Thymus (tissue), 11 donors: ENCODE measurements at regions not wholly inside any gene's neighbourhood (a gene's known extent, or its start where the extent isn't known, plus 50 kb on each side); places are given as distances from the start of the nearest gene placed in this dataset.
A peak's percentile ranks its signal among the peaks of the same experiment; 100 is the strongest.

Source experiments
- DNase-seq, 9 donors: peaks; one replicate each; pipeline ENCODE4 v3.0.0-alpha.2; 2013; ENCODE audit warnings: low spot score in 9 of 9, low read depth in 6 of 9, missing footprints in 1 of 9
- H3K27ac ChIP-seq, 2 donors: one replicate each; pipeline ENCODE4 v1.5.1; 2013; ENCODE audit warnings: control low read depth in 1 of 2, low read depth in 1 of 2, low read length in 1 of 2, mild to moderate bottlenecking in 1 of 2, moderate library complexity in 1 of 2
- H3K27me3 ChIP-seq, 2 donors: one replicate each; pipeline ENCODE4 v1.5.1; 2013; ENCODE audit warnings: low read length in 1 of 2; ENCODE audit not compliant: control insufficient read depth in 2 of 2, insufficient read depth in 1 of 2
- H3K36me3 ChIP-seq, 2 donors: one replicate each; pipeline ENCODE4 v1.5.1; 2013; ENCODE audit warnings: low read length in 1 of 2, mild to moderate bottlenecking in 1 of 2, moderate library complexity in 1 of 2; ENCODE audit not compliant: control insufficient read depth in 2 of 2, insufficient read depth in 2 of 2
- H3K4me1 ChIP-seq, 2 donors: one replicate each; pipeline ENCODE4 v1.5.1; 2013; ENCODE audit warnings: low read length in 2 of 2; ENCODE audit not compliant: control insufficient read depth in 2 of 2, insufficient read depth in 2 of 2
- H3K4me3 ChIP-seq, 2 donors: one replicate each; pipeline ENCODE4 v1.5.1; 2013; ENCODE audit warnings: low read length in 2 of 2, control low read depth in 1 of 2, mild to moderate bottlenecking in 1 of 2
- H3K9me3 ChIP-seq, 2 donors: one replicate each; pipeline ENCODE4 v1.5.1; 2013; ENCODE audit warnings: low read length in 1 of 2, mild to moderate bottlenecking in 1 of 2; ENCODE audit not compliant: control insufficient read depth in 2 of 2, insufficient read depth in 1 of 2
- WGBS: extraction: QIAGEN DNeasy Blood & Tissue Kit; methylation state at CpG from one replicate; pipeline ENCODE4 v1.1.7; 2013; 5-methylcytosine and 5-hydroxymethylcytosine counted together
- donor health status: healthy.

- WGBS = 74% methylated on average over 3 of the region's 3 CpGs
- Histone ChIP-seq H3K27me3 (peaks cover 3 to 21% of the 10 kb centered on the region in 2 donors), H3K9me3 (no peaks in the 10 kb centered on the region)
These were observed 112.7 kb upstream of the PDE10A start for GRCh38 chr6:165775721-165776120.

GRCh38 chr6:165774903-165775601, 112.0 kb upstream of the PDE10A start:
- 25% methylated on average over 13 of the region's 13 CpGs for WGBS
- H3K9me3 ChIP-seq = no peaks in the 10 kb centered on the region
- DNase-seq = no peak
- peaks cover 3 to 21% of the 10 kb centered on the region in 2 donors for H3K27me3 ChIP-seq
- no peaks in the 10 kb centered on the region for H3K36me3 ChIP-seq
- peak overlapping the region in 1 of 2 donors; percentile 30 for H3K27ac ChIP-seq
- H3K4me1 ChIP-seq = no peaks in the 10 kb centered on the region
- H3K4me3 ChIP-seq = no peak overlapping the region

More at GRCh38 chr6:165775721-165776120, 112.7 kb upstream of the PDE10A start:
- no peaks in the 10 kb centered on the region for H3K36me3 ChIP-seq
- H3K4me1 ChIP-seq = no peaks in the 10 kb centered on the region
- H3K4me3 ChIP-seq = no peak overlapping the region
- no peak overlapping the region for H3K27ac ChIP-seq
- DNase-seq = no peak

- H3K9me3 ChIP-seq = no peaks in the 10 kb centered on the region
- no peak overlapping the region for H3K4me3 ChIP-seq
- H3K27me3 ChIP-seq = peaks cover 3 to 8% of the 10 kb centered on the region in 2 donors
- H3K4me1 ChIP-seq = no peaks in the 10 kb centered on the region
- H3K36me3 ChIP-seq = no peaks in the 10 kb centered on the region
- 93% methylated on average over 14 of the region's 14 CpGs for WGBS
- no peak overlapping the region for H3K27ac ChIP-seq
- DNase-seq = no peak
These were observed 107.5 kb upstream of the PDE10A start for GRCh38 chr6:165770397-165771082.

- no peaks in the 10 kb centered on the region for H3K4me1 ChIP-seq
- H3K9me3 ChIP-seq = no peaks in the 10 kb centered on the region
- 93% methylated on average over 3 of the region's 3 CpGs for WGBS
- no peak for DNase-seq
- H3K36me3 ChIP-seq = no peaks in the 10 kb centered on the region
- no peak overlapping the region for H3K27ac ChIP-seq
- peaks cover 0 to 2% of the 10 kb centered on the region in 2 donors for H3K27me3 ChIP-seq
- H3K4me3 ChIP-seq = no peak overlapping the region
These were observed 106.8 kb upstream of the PDE10A start for GRCh38 chr6:165769884-165770283.

GRCh38 chr6:165769401-165769800, 106.4 kb upstream of the PDE10A start:
- 83% methylated on average over 5 of the region's 5 CpGs for WGBS
- no peaks in the 10 kb centered on the region for H3K9me3 ChIP-seq
- no peak for DNase-seq

GRCh38 chr6:165768961-165769360, 105.9 kb upstream of the PDE10A start:
- WGBS = 68% methylated on average over 1 of the region's 1 CpG
- H3K4me3 ChIP-seq = no peak overlapping the region
- no peaks in the 10 kb centered on the region for H3K36me3 ChIP-seq
- no peak overlapping the region for H3K27ac ChIP-seq
- no peak for DNase-seq
- no peaks in the 10 kb centered on the region for H3K9me3 ChIP-seq
- no peaks in the 10 kb centered on the region for H3K27me3 ChIP-seq
- no peaks in the 10 kb centered on the region for H3K4me1 ChIP-seq

More at GRCh38 chr6:165769401-165769800, 106.4 kb upstream of the PDE10A start:
- H3K36me3 ChIP-seq = no peaks in the 10 kb centered on the region
- H3K27ac ChIP-seq = no peak overlapping the region
- no peaks in the 10 kb centered on the region for H3K4me1 ChIP-seq
- no peaks in the 10 kb centered on the region for H3K27me3 ChIP-seq
- H3K4me3 ChIP-seq = no peak overlapping the region

- Histone ChIP-seq H3K4me3 (no peak overlapping the region), H3K27me3 (no peaks in the 10 kb centered on the region), H3K36me3 (no peaks in the 10 kb centered on the region), H3K9me3 (no peaks in the 10 kb centered on the region), H3K27ac (no peak overlapping the region), H3K4me1 (no peaks in the 10 kb centered on the region)
- 51% methylated on average over 3 of the region's 3 CpGs for WGBS
- DNase-seq = no peak
These were observed 104.2 kb upstream of the PDE10A start for GRCh38 chr6:165767228-165767627.

- Histone ChIP-seq H3K4me1 (no peaks in the 10 kb centered on the region), H3K4me3 (no peak overlapping the region), H3K36me3 (no peaks in the 10 kb centered on the region), H3K27me3 (no peaks in the 10 kb centered on the region), H3K9me3 (no peaks in the 10 kb centered on the region), H3K27ac (no peak overlapping the region)
- 11% methylated on average over 4 of the region's 4 CpGs for WGBS
- DNase-seq = no peak
These were observed 103.4 kb upstream of the PDE10A start for GRCh38 chr6:165766457-165766856.

- no peak overlapping the region for H3K27ac ChIP-seq
- no peaks in the 10 kb centered on the region for H3K4me1 ChIP-seq
- no peak for DNase-seq
- no peak overlapping the region for H3K4me3 ChIP-seq
- no peaks in the 10 kb centered on the region for H3K36me3 ChIP-seq
- no peaks in the 10 kb centered on the region for H3K27me3 ChIP-seq
- no peaks in the 10 kb centered on the region for H3K9me3 ChIP-seq
- WGBS = 75% methylated on average over 7 of the region's 7 CpGs
These were observed 103.0 kb upstream of the PDE10A start for GRCh38 chr6:165766026-165766425.
